Inflammatory macrophage (primary cell): ENCODE measurements at regions not wholly inside any gene's neighbourhood (a gene's known extent, or its start where the extent isn't known, plus 50 kb on each side); places are given as distances from the start of the nearest gene placed in this dataset.

Experiments used
- DNase-seq, 2 donors: peaks; one replicate each; pipeline ENCODE4 v3.0.0-alpha.2; 2020 to 2022

GRCh38 chr18:77448046-77448445, 198.4 kb downstream of the GALR1 start:
- no peak for DNase-seq

GRCh38 chr18:77455004-77455403, 205.4 kb downstream of the GALR1 start:
- no peak for DNase-seq

- no peak for DNase-seq
Measured at GRCh38 chr18:77457681-77458080, 208.0 kb downstream of the GALR1 start.

GRCh38 chr18:77461062-77461688, 211.5 kb downstream of the GALR1 start:
- DNase-seq, result no peak

- DNase-seq, result no peak
Measured at GRCh38 chr18:77464917-77465316, 215.3 kb downstream of the GALR1 start.

GRCh38 chr18:77466890-77467289, 217.2 kb downstream of the GALR1 start:
- DNase-seq, result no peak

GRCh38 chr18:77469131-77469530, 219.5 kb downstream of the GALR1 start:
- no peak for DNase-seq

GRCh38 chr18:77470569-77471413, 221.1 kb downstream of the GALR1 start:
- no peak for DNase-seq

- DNase-seq, result no peak
Measured at GRCh38 chr18:77472509-77472908, 222.9 kb downstream of the GALR1 start.

- peak; percentile 26 to 33 for DNase-seq
Measured at GRCh38 chr18:77478646-77479442, 229.2 kb downstream of the GALR1 start.

GRCh38 chr18:77481541-77481940, 231.9 kb downstream of the GALR1 start:
- no peak for DNase-seq

GRCh38 chr18:77482190-77483085, 232.8 kb downstream of the GALR1 start:
- DNase-seq, result no peak

- DNase-seq, result no peak
Measured at GRCh38 chr18:77486985-77487384, 237.3 kb downstream of the GALR1 start.

- DNase-seq, result no peak
Measured at GRCh38 chr18:77487951-77488740, 238.5 kb downstream of the GALR1 start.

GRCh38 chr18:77495079-77495478, 245.4 kb downstream of the GALR1 start:
- no peak for DNase-seq

GRCh38 chr18:77495982-77496690, 246.5 kb downstream of the GALR1 start:
- no peak for DNase-seq

- no peak for DNase-seq
Measured at GRCh38 chr18:77501266-77501665, 251.6 kb downstream of the GALR1 start.

GRCh38 chr18:77505499-77505898, 255.9 kb downstream of the GALR1 start:
- no peak for DNase-seq

- DNase-seq, result no peak
Measured at GRCh38 chr18:77512152-77512551, 262.5 kb downstream of the GALR1 start.

GRCh38 chr18:77517901-77518300, 268.3 kb downstream of the GALR1 start:
- DNase-seq, result no peak

- DNase-seq, result no peak
Measured at GRCh38 chr18:77520767-77521166, 271.1 kb downstream of the GALR1 start.
